AG04449 (cell line): ENCODE measurements at regions not wholly inside any gene's neighbourhood (a gene's known extent, or its start where the extent isn't known, plus 50 kb on each side); places are given as distances from the start of the nearest gene placed in this dataset.

Experiments used
- CTCF ChIA-PET: fragments of 350-600 bp; formaldehyde crosslinking; extraction: SDS; loops from one replicate; lab custom pipeline; 2021; ENCODE audit warnings: antibody characterized with exemption; lab: Yijun Ruan, JAX
- POLR2A ChIA-PET: fragments of 400-600, 350-600 bp; formaldehyde crosslinking; extraction: SDS; loops from one replicate; lab custom pipeline; 2020; ENCODE audit warnings: antibody characterized with exemption, inconsistent platforms; lab: Yijun Ruan, JAX
- DNase-seq: peaks from one replicate; pipeline ENCODE4 v3.0.0-alpha.2; 2010; ENCODE audit warnings: low read depth, low spot score
- H3K4me3 ChIP-seq: 2 replicates; pipeline ENCODE4 v1.5.1; 2011; ENCODE audit warnings: low read depth, mild to moderate bottlenecking, control low read depth, low read length
- CTCF ChIP-seq: IDR thresholded peaks from one replicate; pipeline ENCODE4 v1.5.1; 2011; ENCODE audit warnings: mild to moderate bottlenecking, moderate library complexity, low read length, control low read depth, inconsistent platforms; ENCODE audit not compliant: insufficient read depth; ENCODE audit errors: missing control alignments

- ChIA-PET POLR2A (no interaction called here), CTCF (interaction anchor here (0.7 kb wide), 1 partner anchor 11 kb away, joined by 3 read pairs; no protein-coding TSS in a partner anchor)
- DNase-seq, result no peak
- TF ChIP-seq CTCF, result no peak
- H3K4me3 ChIP-seq, result no peak overlapping the region
Observed at GRCh38 chr5:74259572-74259971, 381.0 kb downstream of the ENC1 start.

GRCh38 chr5:74258314-74258665 lies 382.2 kb downstream of the ENC1 start:
- ChIA-PET CTCF (interaction anchor here (0.7 to 1.1 kb wide), 2 partner anchors 15 to 382 kb away, joined by 3 read pairs; partner anchors contain the start of gene ENC1), POLR2A (no interaction called here)
- no peak for TF ChIP-seq CTCF
- no peak for DNase-seq
- no peak overlapping the region for H3K4me3 ChIP-seq

- no peak for TF ChIP-seq CTCF
- ChIA-PET CTCF (interaction anchor here (0.7 to 1.3 kb wide), 4 partner anchors 12 to 383 kb away, joined by 3 read pairs; partner anchors contain the start of gene ENC1), POLR2A (no interaction called here)
- H3K4me3 ChIP-seq, result no peak overlapping the region
- no peak for DNase-seq
Observed at GRCh38 chr5:74257645-74258313, 382.7 kb downstream of the ENC1 start.

DNA sequence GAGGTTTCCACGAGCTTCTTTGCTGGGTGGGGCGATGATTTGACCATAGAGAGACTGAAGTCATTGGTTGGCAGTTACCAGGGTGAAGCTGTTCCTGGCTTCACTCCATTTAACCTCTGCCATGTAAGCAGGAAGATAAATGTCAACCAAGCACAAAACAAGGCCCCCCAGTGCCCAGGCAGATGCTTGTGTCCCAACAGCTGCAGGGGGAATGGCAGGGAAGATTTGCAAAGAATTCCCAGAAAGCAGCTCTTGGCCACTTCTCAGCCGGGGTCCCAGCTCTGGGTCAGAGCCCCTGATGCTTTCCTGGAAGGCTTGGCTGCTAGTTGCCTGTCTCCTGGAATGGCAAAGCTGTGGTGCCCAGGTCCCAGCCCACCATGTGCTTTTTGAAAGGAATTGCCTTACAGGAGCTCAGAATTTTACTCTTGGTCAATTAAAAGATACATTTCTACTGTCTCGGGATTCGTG lies 383.4 kb downstream of the ENC1 start:
- ChIA-PET CTCF (interaction anchor here (0.9 to 1.3 kb wide), 2 partner anchors 12 to 355 kb away, joined by 3 read pairs; no protein-coding TSS in a partner anchor), POLR2A (no interaction called here)
- no peak overlapping the region for H3K4me3 ChIP-seq
- DNase-seq, result no peak
- no peak for TF ChIP-seq CTCF

- CTCF ChIA-PET, result no interaction called here
Observed at GRCh38 chr5:74255692-74256392, 384.7 kb downstream of the ENC1 start.

More at GRCh38 chr5:74255692-74256392, 384.7 kb downstream of the ENC1 start:
- DNase-seq, result no peak
- POLR2A ChIA-PET, result no interaction called here
- no peak for TF ChIP-seq CTCF
- H3K4me3 ChIP-seq, result no peak overlapping the region
